GM23338 (cell line): ENCODE measurements at regions not wholly inside any gene's neighbourhood (a gene's known extent, or its start where the extent isn't known, plus 50 kb on each side); places are given as distances from the start of the nearest gene placed in this dataset.
A peak's percentile ranks its signal among the peaks of the same experiment; 100 is the strongest.

Source experiments
- ATAC-seq: fragments of 200-7000 bp; cut with Tn5 transposase; 3 replicates; pipeline ENCODE4 v1.9.1; 2020
- DNase-seq: peaks from one replicate; pipeline ENCODE4 v3.0.0-alpha.2; 2015; ENCODE audit warnings: low spot score
- H2AFZ ChIP-seq: fragments of 200-600 bp; sonication (generic); 2 replicates; pipeline ENCODE4 v1.8.0; 2016; ENCODE audit warnings: antibody characterized with exemption, mild to moderate bottlenecking, moderate library complexity
- H3F3A ChIP-seq: fragments of 200-600 bp; sonication (generic); replicated peaks from 2 replicates; pipeline ENCODE4 v1.8.0; 2017; ENCODE audit warnings: antibody characterized with exemption, mixed run types, low read depth
- H3K27ac ChIP-seq: fragments of 200-600 bp; sonication (generic); 2 replicates; pipeline ENCODE4 v1.6.1; 2016; ENCODE audit warnings: low read depth
- H3K27me3 ChIP-seq: fragments of 200-600 bp; sonication (generic); 2 replicates; pipeline ENCODE4 v1.8.0; 2016; ENCODE audit warnings: mild to moderate bottlenecking, mixed run types, moderate library complexity; ENCODE audit not compliant: insufficient read depth
- H3K36me3 ChIP-seq: fragments of 200-600 bp; sonication (generic); 2 replicates; pipeline ENCODE4 v1.8.0; 2016; ENCODE audit warnings: mild to moderate bottlenecking; ENCODE audit not compliant: insufficient read depth
- H3K4me1 ChIP-seq: fragments of 200-600 bp; sonication (generic); 2 replicates; pipeline ENCODE4 v1.8.0; 2016; ENCODE audit warnings: mild to moderate bottlenecking, moderate library complexity; ENCODE audit not compliant: insufficient read depth
- H3K4me2 ChIP-seq: fragments of 200-600 bp; sonication (generic); 2 replicates; pipeline ENCODE4 v1.7.1; 2017; ENCODE audit warnings: mixed run types
- H3K4me3 ChIP-seq: fragments of 200-600 bp; sonication (generic); 2 replicates; pipeline ENCODE4 v1.6.1; 2016; ENCODE audit warnings: mixed run types
- H3K79me2 ChIP-seq: fragments of 200-600 bp; sonication (generic); replicated peaks from 2 replicates; pipeline ENCODE4 v1.8.0; 2017; ENCODE audit warnings: mild to moderate bottlenecking; ENCODE audit not compliant: insufficient read depth
- H3K9me2 ChIP-seq: fragments of 200-600 bp; sonication (generic); 2 replicates; pipeline ENCODE4 v1.8.0; 2017; ENCODE audit not compliant: insufficient read depth
- H4K20me1 ChIP-seq: fragments of 200-600 bp; sonication (generic); replicated peaks from 2 replicates; pipeline ENCODE4 v1.8.0; 2017; ENCODE audit warnings: mild to moderate bottlenecking; ENCODE audit not compliant: insufficient read depth
- H3K27ac Mint-ChIP-seq: 2 replicates; pipeline ENCODE4 v1.8.0; 2020; ENCODE audit warnings: inconsistent platforms, mild to moderate bottlenecking, moderate library complexity, mixed read lengths
- H3K27me3 Mint-ChIP-seq: 3 replicates; pipeline ENCODE4 v1.8.0; 2022; ENCODE audit warnings: low read depth, mild to moderate bottlenecking, moderate library complexity, mixed read lengths, inconsistent platforms; ENCODE audit not compliant: insufficient read depth, poor library complexity
- H3K36me3 Mint-ChIP-seq: 3 replicates; pipeline ENCODE4 v1.8.0; 2021; ENCODE audit warnings: low read depth, mild to moderate bottlenecking, inconsistent platforms, moderate library complexity, mixed read lengths
- H3K4me1 Mint-ChIP-seq: 3 replicates; pipeline ENCODE4 v1.8.0; 2020; ENCODE audit warnings: mild to moderate bottlenecking, inconsistent platforms, mixed read lengths
- H3K4me3 Mint-ChIP-seq: 3 replicates; pipeline ENCODE4 v1.8.0; 2021; ENCODE audit warnings: moderate library complexity, mild to moderate bottlenecking, inconsistent platforms, mixed read lengths
- H3K9me3 Mint-ChIP-seq: 3 replicates; pipeline ENCODE4 v1.8.0; 2020; ENCODE audit warnings: moderate library complexity, mild to moderate bottlenecking, inconsistent platforms, mixed read lengths
- CREB1 ChIP-seq: fragments of 250-450 bp; sonication (Bioruptor Pico); IDR thresholded peaks from 2 replicates; pipeline ENCODE4 v1.5.0; 2020; ENCODE audit warnings: low read depth, mild to moderate bottlenecking, moderate library complexity
- EZH2phosphoT487 ChIP-seq: fragments of 200-600 bp; sonication (generic); IDR thresholded peaks from one replicate; pipeline ENCODE4 v1.8.1; 2018; ENCODE audit warnings: antibody characterized with exemption; ENCODE audit not compliant: unreplicated experiment
- JUNB ChIP-seq: IDR thresholded peaks from one replicate; pipeline ENCODE4 v1.6.1; 2016; ENCODE audit warnings: antibody characterized with exemption; ENCODE audit not compliant: unreplicated experiment
- NANOG ChIP-seq: IDR thresholded peaks from 2 replicates; pipeline ENCODE4 v1.6.1; 2016; ENCODE audit warnings: antibody characterized with exemption, borderline replicate concordance
- POLR2AphosphoS5 ChIP-seq: IDR thresholded peaks from 2 replicates; pipeline ENCODE4 v1.6.1; 2016; ENCODE audit warnings: antibody characterized with exemption, low read depth
- STAT1 ChIP-seq: IDR thresholded peaks from one replicate; pipeline ENCODE4 v1.6.1; 2016; ENCODE audit warnings: antibody characterized with exemption; ENCODE audit not compliant: unreplicated experiment
- ZNF114 ChIP-seq: fragments of 250-450 bp; sonication (Bioruptor Pico); IDR thresholded peaks from 2 replicates; pipeline ENCODE4 v1.5.0; 2020; ENCODE audit warnings: mild to moderate bottlenecking, moderate library complexity
- ZNF331 ChIP-seq: fragments of 250-450 bp; sonication (Bioruptor Pico); IDR thresholded peaks from 2 replicates; pipeline ENCODE4 v1.5.0; 2020; ENCODE audit warnings: low read depth, mild to moderate bottlenecking, moderate library complexity
- ZNF462 ChIP-seq: fragments of 250-450 bp; sonication (Bioruptor Pico); IDR thresholded peaks from 2 replicates; pipeline ENCODE4 v1.5.0; 2020; ENCODE audit warnings: mild to moderate bottlenecking, moderate library complexity
- TF ChIP-seq, protein P1 (sequence below), 2 experiments: fragments of 200-600 bp in 1 of 2; sonication (generic) in 1 of 2; conservative IDR thresholded peaks; 2 replicates each; pipeline versions ENCODE4 v1.5.1 to v1.6.1; 2016 to 2017; ENCODE audit warnings: antibody characterized with exemption in 2 of 2, low read depth in 2 of 2, mild to moderate bottlenecking in 2 of 2, moderate library complexity in 1 of 2
- TF ChIP-seq, protein P2 (sequence below): IDR thresholded peaks from one replicate; pipeline ENCODE4 v1.6.1; 2018; ENCODE audit warnings: antibody characterized with exemption; ENCODE audit not compliant: unreplicated experiment

- TF ChIP-seq, protein P1, sequence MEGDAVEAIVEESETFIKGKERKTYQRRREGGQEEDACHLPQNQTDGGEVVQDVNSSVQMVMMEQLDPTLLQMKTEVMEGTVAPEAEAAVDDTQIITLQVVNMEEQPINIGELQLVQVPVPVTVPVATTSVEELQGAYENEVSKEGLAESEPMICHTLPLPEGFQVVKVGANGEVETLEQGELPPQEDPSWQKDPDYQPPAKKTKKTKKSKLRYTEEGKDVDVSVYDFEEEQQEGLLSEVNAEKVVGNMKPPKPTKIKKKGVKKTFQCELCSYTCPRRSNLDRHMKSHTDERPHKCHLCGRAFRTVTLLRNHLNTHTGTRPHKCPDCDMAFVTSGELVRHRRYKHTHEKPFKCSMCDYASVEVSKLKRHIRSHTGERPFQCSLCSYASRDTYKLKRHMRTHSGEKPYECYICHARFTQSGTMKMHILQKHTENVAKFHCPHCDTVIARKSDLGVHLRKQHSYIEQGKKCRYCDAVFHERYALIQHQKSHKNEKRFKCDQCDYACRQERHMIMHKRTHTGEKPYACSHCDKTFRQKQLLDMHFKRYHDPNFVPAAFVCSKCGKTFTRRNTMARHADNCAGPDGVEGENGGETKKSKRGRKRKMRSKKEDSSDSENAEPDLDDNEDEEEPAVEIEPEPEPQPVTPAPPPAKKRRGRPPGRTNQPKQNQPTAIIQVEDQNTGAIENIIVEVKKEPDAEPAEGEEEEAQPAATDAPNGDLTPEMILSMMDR (conservative IDR thresholded peaks at IDR 0.05; ENCODE audit: low read depth in 2 of 2), result no peak
- TF ChIP-seq ZNF331 (CRISPR knock-in tag) (no peak), NANOG (no peak), STAT1 (no peak), EZH2phosphoT487 (no peak), ZNF114 (no peak), JUNB (no peak), POLR2AphosphoS5 (no peak), CREB1 (CRISPR knock-in tag) (no peak)
- TF ChIP-seq, protein P2, sequence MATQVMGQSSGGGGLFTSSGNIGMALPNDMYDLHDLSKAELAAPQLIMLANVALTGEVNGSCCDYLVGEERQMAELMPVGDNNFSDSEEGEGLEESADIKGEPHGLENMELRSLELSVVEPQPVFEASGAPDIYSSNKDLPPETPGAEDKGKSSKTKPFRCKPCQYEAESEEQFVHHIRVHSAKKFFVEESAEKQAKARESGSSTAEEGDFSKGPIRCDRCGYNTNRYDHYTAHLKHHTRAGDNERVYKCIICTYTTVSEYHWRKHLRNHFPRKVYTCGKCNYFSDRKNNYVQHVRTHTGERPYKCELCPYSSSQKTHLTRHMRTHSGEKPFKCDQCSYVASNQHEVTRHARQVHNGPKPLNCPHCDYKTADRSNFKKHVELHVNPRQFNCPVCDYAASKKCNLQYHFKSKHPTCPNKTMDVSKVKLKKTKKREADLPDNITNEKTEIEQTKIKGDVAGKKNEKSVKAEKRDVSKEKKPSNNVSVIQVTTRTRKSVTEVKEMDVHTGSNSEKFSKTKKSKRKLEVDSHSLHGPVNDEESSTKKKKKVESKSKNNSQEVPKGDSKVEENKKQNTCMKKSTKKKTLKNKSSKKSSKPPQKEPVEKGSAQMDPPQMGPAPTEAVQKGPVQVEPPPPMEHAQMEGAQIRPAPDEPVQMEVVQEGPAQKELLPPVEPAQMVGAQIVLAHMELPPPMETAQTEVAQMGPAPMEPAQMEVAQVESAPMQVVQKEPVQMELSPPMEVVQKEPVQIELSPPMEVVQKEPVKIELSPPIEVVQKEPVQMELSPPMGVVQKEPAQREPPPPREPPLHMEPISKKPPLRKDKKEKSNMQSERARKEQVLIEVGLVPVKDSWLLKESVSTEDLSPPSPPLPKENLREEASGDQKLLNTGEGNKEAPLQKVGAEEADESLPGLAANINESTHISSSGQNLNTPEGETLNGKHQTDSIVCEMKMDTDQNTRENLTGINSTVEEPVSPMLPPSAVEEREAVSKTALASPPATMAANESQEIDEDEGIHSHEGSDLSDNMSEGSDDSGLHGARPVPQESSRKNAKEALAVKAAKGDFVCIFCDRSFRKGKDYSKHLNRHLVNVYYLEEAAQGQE, result no peak
Measured at GRCh38 chr10:89830624-89831023, 129.2 kb downstream of the KIF20B start (continued).

DNA sequence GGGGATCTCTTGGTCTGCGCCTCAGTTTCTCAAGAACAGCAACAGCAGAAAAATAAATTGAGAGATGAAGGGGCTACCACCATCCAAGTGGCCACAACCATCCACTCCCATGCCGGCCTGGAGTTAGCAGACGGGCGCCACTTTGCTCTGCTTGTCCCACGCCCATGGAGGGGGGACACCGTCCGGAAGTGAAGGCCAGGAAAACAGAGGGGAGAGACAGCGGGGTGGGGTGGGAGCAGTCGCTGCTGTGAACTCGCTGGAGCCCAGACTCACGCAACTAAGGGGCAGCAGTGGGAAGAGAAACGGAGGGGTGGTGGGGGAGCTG is 135.4 kb downstream of the KIF20B start:
- no peaks in the 10 kb centered on the region for H3K36me3 Mint-ChIP-seq
- H3K4me1 ChIP-seq, result no peaks in the 10 kb centered on the region
- DNase-seq (no peak), ATAC-seq (no peak)
- 0 out of 2 replicates have a peak, but pooled peaks cover 5% of the 10 kb centered on the region for H3K27me3 ChIP-seq
- H3K27ac Mint-ChIP-seq, result no peak overlapping the region
- H3K4me1 Mint-ChIP-seq, result no peaks in the 10 kb centered on the region
- no peaks in the 10 kb centered on the region for H3F3A ChIP-seq
- peaks cover 4% of the 10 kb centered on the region for H3K27me3 Mint-ChIP-seq
- no peaks in the 10 kb centered on the region for H3K9me3 Mint-ChIP-seq
- no peaks in the 10 kb centered on the region for H3K9me2 ChIP-seq
- H3K27ac ChIP-seq, result no peak overlapping the region
- H3K4me3 Mint-ChIP-seq, result no peak overlapping the region
- TF ChIP-seq NANOG (no peak), JUNB (no peak), ZNF114 (no peak), ZNF462 (no peak), ZNF331 (CRISPR knock-in tag) (no peak)
- peak overlapping the region; percentile 43; the same call in 1 of the 2 replicates for H3K4me3 ChIP-seq
- H4K20me1 ChIP-seq, result no peaks in the 10 kb centered on the region
- no peaks in the 10 kb centered on the region for H3K36me3 ChIP-seq
- H2AFZ ChIP-seq, result peak overlapping the region; percentile 47; the same call in 1 of the 2 replicates
- H3K79me2 ChIP-seq, result no peaks in the 10 kb centered on the region
- peak overlapping the region; percentile 70; the same call in 1 of the 2 replicates for H3K4me2 ChIP-seq
